HepG2 (cell line): ENCODE measurements at regions not wholly inside any gene's neighbourhood (a gene's known extent, or its start where the extent isn't known, plus 50 kb on each side); places are given as distances from the start of the nearest gene placed in this dataset.

Source experiments
- JARID2 ChIP-seq: sonication (generic); formaldehyde crosslinking; IDR thresholded peaks from 2 replicates; pipeline ENCODE4 v1.8.1; 2023; ENCODE audit warnings: missing genetic modification reagents, inconsistent platforms; ENCODE audit not compliant: insufficient replicate concordance
- KAT8 ChIP-seq: IDR thresholded peaks from 2 replicates; pipeline ENCODE4 v1.6.1; 2016; ENCODE audit warnings: missing genetic modification reagents, missing compliant biosample characterization
- KDM3A ChIP-seq: IDR thresholded peaks from 2 replicates; pipeline ENCODE4 v1.6.1; 2018; ENCODE audit warnings: low read depth, missing compliant biosample characterization
- KLF15 ChIP-seq: sonication (generic); formaldehyde crosslinking; IDR thresholded peaks from 2 replicates; pipeline ENCODE4 v1.8.1; 2023; ENCODE audit warnings: borderline replicate concordance, mild to moderate bottlenecking, inconsistent platforms, missing genetic modification reagents, mixed read lengths
- TSC22D2 ChIP-seq: sonication (generic); formaldehyde crosslinking; IDR thresholded peaks from 2 replicates; pipeline ENCODE4 v1.5.1; 2020; ENCODE audit warnings: missing genetic modification reagents, mild to moderate bottlenecking, borderline replicate concordance
- ZFP82 ChIP-seq: sonication (generic); formaldehyde crosslinking; IDR thresholded peaks from 2 replicates; pipeline ENCODE4 v1.5.1; 2020; ENCODE audit warnings: mild to moderate bottlenecking, missing genetic modification reagents, borderline replicate concordance
- ZNF383 ChIP-seq: sonication (generic); formaldehyde crosslinking; IDR thresholded peaks from 2 replicates; pipeline ENCODE4 v1.4.0; 2020; ENCODE audit warnings: missing genetic modification reagents, mild to moderate bottlenecking, borderline replicate concordance
- TF ChIP-seq, protein P1 (sequence below): sonication (generic); formaldehyde crosslinking; IDR thresholded peaks from 2 replicates; pipeline ENCODE4 v1.5.0; 2020; ENCODE audit warnings: missing genetic modification reagents
- TF ChIP-seq, protein P2 (sequence below): sonication (generic); formaldehyde crosslinking; IDR thresholded peaks from 2 replicates; pipeline ENCODE4 v1.4.0; 2020; ENCODE audit warnings: missing genetic modification reagents
- TF ChIP-seq, protein P3 (sequence below): IDR thresholded peaks from 2 replicates; pipeline ENCODE4 v1.6.1; 2016; ENCODE audit warnings: missing genetic modification reagents, missing compliant biosample characterization
- TF ChIP-seq, protein P4 (sequence below): IDR thresholded peaks from 2 replicates; pipeline ENCODE4 v1.6.1; 2016; ENCODE audit warnings: missing compliant biosample characterization, missing genetic modification reagents, borderline replicate concordance
- TF ChIP-seq, protein P5 (sequence below): sonication (generic); formaldehyde crosslinking; IDR thresholded peaks from 2 replicates; pipeline ENCODE4 v1.5.0; 2020; ENCODE audit warnings: mild to moderate bottlenecking, missing genetic modification reagents, borderline replicate concordance

DNA sequence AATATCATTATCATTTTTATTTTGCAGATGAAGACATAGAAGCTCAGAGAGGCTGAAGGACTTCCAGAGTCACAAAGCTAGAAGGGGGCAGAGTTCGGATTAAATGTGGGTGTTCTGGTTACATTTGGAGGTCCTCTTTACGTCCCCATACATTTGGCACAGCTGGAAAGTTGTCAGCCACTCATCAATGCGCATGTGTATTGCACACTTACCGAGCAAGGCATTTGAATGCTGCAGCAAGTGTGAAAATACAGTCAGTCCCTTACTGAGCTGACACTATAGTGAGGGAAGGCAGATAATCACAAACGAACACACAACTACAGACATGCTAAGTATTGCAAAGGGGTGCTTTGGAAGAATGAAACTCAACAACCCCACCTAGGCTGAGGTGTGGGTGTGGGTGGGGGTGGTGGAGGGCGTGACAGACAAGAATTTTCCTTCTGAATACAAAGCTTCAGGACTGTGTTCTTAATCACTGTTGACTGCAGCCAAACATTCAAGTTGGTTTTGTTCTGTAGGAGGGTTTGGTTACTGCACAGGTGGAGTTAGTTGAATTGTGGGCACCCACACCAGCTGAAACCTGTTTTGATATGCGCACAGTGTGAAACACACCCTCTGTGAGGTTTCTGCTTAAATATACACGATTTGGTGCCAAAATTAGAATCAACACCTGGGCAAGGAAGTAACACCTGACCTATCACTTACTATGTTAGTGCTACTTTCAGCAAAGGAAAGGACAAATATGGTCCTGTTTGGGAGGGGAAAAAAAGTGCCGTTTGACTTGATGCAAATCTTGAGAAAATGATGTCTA lies 72.4 kb downstream of the COQ2 start (continued):
- TF ChIP-seq ZFP82 (CRISPR knock-in tag) (no peak), KLF15 (CRISPR knock-in tag) (no peak), KAT8 (no peak), ZNF383 (no peak), JARID2 (CRISPR knock-in tag) (no peak), TSC22D2 (CRISPR knock-in tag) (no peak), KDM3A (CRISPR knock-in tag) (no peak)
- TF ChIP-seq, protein P1, sequence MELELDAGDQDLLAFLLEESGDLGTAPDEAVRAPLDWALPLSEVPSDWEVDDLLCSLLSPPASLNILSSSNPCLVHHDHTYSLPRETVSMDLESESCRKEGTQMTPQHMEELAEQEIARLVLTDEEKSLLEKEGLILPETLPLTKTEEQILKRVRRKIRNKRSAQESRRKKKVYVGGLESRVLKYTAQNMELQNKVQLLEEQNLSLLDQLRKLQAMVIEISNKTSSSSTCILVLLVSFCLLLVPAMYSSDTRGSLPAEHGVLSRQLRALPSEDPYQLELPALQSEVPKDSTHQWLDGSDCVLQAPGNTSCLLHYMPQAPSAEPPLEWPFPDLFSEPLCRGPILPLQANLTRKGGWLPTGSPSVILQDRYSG (CRISPR knock-in tag) = no peak
- TF ChIP-seq, protein P2, sequence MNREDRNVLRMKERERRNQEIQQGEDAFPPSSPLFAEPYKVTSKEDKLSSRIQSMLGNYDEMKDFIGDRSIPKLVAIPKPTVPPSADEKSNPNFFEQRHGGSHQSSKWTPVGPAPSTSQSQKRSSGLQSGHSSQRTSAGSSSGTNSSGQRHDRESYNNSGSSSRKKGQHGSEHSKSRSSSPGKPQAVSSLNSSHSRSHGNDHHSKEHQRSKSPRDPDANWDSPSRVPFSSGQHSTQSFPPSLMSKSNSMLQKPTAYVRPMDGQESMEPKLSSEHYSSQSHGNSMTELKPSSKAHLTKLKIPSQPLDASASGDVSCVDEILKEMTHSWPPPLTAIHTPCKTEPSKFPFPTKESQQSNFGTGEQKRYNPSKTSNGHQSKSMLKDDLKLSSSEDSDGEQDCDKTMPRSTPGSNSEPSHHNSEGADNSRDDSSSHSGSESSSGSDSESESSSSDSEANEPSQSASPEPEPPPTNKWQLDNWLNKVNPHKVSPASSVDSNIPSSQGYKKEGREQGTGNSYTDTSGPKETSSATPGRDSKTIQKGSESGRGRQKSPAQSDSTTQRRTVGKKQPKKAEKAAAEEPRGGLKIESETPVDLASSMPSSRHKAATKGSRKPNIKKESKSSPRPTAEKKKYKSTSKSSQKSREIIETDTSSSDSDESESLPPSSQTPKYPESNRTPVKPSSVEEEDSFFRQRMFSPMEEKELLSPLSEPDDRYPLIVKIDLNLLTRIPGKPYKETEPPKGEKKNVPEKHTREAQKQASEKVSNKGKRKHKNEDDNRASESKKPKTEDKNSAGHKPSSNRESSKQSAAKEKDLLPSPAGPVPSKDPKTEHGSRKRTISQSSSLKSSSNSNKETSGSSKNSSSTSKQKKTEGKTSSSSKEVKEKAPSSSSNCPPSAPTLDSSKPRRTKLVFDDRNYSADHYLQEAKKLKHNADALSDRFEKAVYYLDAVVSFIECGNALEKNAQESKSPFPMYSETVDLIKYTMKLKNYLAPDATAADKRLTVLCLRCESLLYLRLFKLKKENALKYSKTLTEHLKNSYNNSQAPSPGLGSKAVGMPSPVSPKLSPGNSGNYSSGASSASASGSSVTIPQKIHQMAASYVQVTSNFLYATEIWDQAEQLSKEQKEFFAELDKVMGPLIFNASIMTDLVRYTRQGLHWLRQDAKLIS (CRISPR knock-in tag) = no peak
- TF ChIP-seq, protein P3, sequence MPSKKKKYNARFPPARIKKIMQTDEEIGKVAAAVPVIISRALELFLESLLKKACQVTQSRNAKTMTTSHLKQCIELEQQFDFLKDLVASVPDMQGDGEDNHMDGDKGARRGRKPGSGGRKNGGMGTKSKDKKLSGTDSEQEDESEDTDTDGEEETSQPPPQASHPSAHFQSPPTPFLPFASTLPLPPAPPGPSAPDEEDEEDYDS (CRISPR knock-in tag) = no peak
- TF ChIP-seq, protein P4, sequence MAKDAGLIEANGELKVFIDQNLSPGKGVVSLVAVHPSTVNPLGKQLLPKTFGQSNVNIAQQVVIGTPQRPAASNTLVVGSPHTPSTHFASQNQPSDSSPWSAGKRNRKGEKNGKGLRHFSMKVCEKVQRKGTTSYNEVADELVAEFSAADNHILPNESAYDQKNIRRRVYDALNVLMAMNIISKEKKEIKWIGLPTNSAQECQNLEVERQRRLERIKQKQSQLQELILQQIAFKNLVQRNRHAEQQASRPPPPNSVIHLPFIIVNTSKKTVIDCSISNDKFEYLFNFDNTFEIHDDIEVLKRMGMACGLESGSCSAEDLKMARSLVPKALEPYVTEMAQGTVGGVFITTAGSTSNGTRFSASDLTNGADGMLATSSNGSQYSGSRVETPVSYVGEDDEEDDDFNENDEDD (CRISPR knock-in tag) = no peak
- TF ChIP-seq, protein P5, sequence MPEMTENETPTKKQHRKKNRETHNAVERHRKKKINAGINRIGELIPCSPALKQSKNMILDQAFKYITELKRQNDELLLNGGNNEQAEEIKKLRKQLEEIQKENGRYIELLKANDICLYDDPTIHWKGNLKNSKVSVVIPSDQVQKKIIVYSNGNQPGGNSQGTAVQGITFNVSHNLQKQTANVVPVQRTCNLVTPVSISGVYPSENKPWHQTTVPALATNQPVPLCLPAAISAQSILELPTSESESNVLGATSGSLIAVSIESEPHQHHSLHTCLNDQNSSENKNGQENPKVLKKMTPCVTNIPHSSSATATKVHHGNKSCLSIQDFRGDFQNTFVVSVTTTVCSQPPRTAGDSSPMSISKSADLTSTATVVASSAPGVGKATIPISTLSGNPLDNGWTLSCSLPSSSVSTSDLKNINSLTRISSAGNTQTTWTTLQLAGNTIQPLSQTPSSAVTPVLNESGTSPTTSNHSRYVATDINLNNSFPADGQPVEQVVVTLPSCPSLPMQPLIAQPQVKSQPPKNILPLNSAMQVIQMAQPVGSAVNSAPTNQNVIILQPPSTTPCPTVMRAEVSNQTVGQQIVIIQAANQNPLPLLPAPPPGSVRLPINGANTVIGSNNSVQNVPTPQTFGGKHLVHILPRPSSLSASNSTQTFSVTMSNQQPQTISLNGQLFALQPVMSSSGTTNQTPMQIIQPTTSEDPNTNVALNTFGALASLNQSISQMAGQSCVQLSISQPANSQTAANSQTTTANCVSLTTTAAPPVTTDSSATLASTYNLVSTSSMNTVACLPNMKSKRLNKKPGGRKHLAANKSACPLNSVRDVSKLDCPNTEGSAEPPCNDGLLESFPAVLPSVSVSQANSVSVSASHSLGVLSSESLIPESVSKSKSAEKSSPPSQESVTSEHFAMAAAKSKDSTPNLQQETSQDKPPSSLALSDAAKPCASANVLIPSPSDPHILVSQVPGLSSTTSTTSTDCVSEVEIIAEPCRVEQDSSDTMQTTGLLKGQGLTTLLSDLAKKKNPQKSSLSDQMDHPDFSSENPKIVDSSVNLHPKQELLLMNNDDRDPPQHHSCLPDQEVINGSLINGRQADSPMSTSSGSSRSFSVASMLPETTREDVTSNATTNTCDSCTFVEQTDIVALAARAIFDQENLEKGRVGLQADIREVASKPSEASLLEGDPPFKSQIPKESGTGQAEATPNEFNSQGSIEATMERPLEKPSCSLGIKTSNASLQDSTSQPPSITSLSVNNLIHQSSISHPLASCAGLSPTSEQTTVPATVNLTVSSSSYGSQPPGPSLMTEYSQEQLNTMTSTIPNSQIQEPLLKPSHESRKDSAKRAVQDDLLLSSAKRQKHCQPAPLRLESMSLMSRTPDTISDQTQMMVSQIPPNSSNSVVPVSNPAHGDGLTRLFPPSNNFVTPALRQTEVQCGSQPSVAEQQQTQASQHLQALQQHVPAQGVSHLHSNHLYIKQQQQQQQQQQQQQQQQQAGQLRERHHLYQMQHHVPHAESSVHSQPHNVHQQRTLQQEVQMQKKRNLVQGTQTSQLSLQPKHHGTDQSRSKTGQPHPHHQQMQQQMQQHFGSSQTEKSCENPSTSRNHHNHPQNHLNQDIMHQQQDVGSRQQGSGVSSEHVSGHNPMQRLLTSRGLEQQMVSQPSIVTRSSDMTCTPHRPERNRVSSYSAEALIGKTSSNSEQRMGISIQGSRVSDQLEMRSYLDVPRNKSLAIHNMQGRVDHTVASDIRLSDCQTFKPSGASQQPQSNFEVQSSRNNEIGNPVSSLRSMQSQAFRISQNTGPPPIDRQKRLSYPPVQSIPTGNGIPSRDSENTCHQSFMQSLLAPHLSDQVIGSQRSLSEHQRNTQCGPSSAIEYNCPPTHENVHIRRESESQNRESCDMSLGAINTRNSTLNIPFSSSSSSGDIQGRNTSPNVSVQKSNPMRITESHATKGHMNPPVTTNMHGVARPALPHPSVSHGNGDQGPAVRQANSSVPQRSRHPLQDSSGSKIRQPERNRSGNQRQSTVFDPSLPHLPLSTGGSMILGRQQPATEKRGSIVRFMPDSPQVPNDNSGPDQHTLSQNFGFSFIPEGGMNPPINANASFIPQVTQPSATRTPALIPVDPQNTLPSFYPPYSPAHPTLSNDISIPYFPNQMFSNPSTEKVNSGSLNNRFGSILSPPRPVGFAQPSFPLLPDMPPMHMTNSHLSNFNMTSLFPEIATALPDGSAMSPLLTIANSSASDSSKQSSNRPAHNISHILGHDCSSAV (CRISPR knock-in tag) = no peak
